Cerebellar cortex (tissue), 1 donor: ENCODE measurements at regions not wholly inside any gene's neighbourhood (a gene's known extent, or its start where the extent isn't known, plus 50 kb on each side); places are given as distances from the start of the nearest gene placed in this dataset.
"Not testable (repeated sequence)": the region's sequence is repeated elsewhere in the genome, so short reads cannot be mapped to it uniquely, and the experiment has no call there.

Experiments
- DNase-seq: peaks from one replicate; pipeline ENCODE4 v3.0.0-alpha.2; 2015; ENCODE audit warnings: low spot score

DNA sequence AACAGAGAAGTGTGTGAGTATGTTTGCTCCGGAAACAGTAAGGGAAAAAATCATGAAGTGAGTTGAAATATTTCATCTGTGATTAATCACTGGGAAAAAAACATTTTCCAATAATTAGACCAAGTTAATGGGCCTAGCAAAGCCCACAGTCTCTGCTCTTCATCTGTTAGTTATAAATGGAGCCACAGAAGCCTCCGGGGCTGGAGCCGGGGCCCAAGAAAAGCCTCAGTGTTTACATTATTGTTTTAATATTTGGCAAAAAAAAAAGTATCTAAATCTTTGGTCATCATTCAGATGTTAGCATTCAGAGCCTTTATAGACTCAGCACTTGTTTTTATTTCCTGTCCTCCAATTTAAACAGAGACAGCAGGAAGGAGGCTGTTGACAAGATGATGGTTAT, 115.0 kb downstream of the UBE2U start:
- no peak for DNase-seq

GRCh38 chr1:64320007-64320406, 116.6 kb downstream of the UBE2U start:
- no peak for DNase-seq

GRCh38 chr1:64320470-64320869, 117.0 kb downstream of the UBE2U start:
- DNase-seq = no peak

DNA sequence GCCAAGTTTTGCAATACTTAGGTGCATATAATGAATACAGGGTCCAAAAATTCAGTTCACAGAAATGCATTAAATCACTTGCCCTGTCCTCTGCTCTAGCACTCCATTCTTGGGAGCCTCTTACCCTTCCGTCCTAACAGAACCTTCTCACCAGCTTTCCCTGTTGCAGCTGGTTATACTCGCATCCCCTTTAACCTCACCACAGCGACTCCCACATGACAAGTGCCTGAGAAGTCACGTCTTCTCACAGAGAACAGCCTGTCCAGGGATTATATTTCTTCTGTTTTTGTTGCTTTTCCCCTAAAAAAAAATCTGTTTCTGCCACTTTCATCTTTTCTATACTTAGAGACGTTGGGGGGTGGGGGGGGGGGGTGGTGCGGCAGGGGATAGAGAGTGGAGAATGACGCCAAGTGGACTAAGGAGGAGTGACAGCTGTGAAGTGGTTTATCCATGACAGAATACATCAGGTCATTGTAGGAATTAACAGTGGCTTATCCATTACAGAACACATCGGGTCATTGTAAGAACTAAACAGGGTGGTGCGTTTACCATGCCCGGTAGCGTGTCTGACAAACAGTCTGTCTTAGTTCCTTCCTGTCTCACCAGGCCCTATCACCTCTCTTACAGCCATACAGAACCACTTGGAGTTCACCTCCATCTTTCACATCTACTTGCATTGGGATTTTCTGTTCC, 117.6 kb downstream of the UBE2U start:
- DNase-seq = no peak

GRCh38 chr1:64323054-64323453, 119.6 kb downstream of the UBE2U start:
- no peak for DNase-seq

- DNase-seq = no peak
These were observed 120.5 kb downstream of the UBE2U start for GRCh38 chr1:64323882-64324281.

DNA sequence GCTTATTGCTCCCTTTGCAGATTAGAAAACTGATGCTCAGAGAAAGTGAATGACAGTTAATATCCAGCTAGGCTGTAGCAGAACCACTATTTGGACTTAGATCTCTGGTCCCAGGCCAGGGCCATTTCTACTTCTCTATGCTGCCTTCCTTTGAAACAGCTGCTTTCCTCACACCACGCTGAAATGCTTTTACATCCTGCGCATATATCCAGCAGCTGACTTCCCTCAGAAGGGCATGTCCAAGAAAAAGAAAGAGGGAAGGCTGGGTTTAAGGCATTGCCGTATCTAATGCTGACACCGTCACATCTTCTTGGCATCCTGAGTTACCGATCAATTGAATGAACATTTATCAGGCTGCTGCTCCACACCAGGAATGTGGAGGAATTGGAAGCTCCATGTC, 122.4 kb downstream of the UBE2U start:
- no peak for DNase-seq

GRCh38 chr1:64327119-64327518, 123.7 kb downstream of the UBE2U start:
- DNase-seq = no peak

- DNase-seq = no peak
These were observed 124.8 kb downstream of the UBE2U start for GRCh38 chr1:64328193-64328592.

DNA sequence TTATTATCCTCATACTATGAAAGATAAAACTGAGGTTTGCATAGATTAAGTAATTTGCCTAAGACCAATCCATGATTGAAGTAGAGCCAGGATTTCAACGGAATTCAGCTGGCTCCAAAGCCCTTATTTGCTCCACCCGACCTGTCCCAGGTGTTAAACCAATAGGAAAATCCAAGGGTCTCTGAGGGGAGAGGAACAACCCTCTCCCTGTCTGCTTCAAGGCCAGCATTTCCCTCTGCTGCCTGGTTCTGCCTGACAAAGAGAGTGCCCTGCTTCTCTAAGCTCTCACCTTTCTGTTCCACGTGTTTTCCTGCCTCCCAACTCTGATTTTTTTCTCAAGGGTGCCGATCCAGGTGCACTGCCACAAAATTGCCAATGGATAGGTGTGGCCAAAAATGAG, 127.4 kb downstream of the UBE2U start:
- no peak for DNase-seq

DNA sequence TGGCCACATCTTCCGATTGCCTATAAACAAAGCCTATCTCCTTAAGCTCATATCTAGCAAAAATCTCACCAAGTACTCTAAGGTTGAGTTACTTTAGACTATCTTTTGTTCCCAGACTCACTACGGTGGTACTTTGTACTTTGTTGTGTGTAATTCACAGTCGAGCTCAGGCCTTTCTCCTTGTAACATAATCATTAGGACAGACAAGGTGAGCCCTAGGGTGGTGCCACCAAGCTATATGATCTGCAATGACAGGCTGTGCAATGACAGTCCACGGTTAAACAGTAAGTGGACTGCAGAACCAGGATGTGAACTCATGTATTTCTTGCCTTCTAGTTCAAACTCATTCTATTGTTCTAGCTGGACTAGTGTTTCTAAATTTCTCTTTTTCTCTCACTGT, 132.2 kb downstream of the UBE2U start:
- DNase-seq = no peak

GRCh38 chr1:64337475-64337874, 132.5 kb upstream of the CACHD1 start:
- DNase-seq = no peak

GRCh38 chr1:64337926-64338325, 132.0 kb upstream of the CACHD1 start:
- DNase-seq = no peak

DNA sequence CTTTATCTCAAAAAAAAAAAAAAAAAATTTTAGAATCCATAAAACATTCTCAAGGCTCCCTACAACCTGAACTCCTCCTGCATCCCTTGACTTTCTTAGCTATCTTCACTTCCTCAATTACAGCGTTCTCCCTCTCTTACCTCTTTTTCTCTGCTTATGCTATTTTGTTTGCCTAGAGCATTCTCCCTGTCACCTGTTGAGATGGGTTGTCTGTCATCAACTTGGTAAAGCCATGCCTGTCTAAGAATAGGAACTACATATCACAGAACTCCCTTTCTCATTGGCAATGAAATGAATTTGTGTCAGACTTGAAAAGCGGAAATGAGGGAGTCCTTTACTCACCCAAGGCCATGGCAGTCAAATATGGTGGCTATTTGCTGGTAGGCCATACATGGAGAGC, 129.6 kb upstream of the CACHD1 start:
- DNase-seq = no peak

DNA sequence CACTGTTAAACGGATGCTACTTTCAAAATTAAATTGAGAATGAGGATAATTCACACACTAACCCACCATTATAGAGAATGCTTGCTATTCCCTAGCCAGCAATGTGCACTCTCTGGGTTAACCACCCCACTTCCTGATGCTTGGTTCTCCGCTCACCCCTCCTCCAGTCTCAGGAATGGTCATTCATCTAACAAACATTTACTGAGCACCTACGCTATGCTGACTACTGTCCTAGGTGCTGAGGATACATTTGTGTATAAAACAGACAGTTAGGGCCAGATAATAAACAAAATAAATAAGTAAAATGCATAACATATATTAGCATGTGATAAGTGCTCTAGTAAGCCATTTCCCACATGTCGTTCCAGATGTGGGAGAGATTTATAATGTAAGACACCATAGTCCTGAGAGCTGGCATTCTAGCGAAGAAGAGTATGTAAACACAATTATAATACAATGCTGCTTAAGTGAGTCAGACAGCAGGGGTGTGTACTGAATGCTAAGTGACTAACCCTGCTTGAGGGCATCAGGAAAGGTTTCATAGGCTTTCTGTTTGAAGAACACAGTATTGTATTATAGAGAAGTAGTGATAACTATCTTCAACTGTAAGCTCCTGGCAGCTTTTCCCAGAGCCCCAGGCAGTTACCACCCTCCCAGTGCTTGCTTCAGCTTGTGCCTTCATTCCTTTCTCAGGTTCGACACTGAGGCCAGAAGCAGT, 126.7 kb upstream of the CACHD1 start:
- no peak for DNase-seq

- no peak for DNase-seq
These were observed 126.1 kb upstream of the CACHD1 start for GRCh38 chr1:64343823-64344190.

DNA sequence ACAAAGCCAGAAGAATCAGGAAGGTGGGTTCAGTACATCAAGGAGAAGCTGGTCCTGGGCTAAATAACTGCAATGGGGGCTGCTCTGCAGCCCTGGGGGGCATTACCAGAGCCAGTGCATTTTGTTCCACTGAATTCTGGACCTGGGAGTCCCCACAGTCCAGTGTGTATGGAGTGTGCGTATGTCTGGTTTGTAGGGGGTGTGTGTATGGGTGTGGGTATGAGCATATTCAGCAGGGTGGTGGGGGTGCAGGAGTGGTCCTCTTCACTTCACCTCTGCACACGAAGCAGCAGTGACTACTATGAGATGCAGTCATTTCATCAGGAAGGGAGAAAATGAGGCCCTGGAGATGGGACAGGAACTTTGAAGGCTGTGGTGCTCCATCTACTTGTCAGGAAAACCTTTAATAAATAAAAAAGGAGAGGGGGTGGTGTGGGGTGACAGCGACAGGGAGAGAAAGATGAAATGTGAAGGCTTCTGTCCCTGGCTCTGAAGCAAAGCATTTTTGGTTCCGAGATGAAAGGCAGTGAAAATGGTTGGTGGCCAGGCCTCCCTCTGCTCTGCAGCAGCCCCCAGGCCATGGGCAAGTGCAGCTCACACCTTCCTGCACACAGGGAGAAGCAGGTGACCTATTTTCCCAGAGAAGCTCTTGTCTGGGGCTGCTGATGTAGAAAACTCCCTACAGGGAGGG, 121.5 kb upstream of the CACHD1 start:
- DNase-seq = no peak

DNA sequence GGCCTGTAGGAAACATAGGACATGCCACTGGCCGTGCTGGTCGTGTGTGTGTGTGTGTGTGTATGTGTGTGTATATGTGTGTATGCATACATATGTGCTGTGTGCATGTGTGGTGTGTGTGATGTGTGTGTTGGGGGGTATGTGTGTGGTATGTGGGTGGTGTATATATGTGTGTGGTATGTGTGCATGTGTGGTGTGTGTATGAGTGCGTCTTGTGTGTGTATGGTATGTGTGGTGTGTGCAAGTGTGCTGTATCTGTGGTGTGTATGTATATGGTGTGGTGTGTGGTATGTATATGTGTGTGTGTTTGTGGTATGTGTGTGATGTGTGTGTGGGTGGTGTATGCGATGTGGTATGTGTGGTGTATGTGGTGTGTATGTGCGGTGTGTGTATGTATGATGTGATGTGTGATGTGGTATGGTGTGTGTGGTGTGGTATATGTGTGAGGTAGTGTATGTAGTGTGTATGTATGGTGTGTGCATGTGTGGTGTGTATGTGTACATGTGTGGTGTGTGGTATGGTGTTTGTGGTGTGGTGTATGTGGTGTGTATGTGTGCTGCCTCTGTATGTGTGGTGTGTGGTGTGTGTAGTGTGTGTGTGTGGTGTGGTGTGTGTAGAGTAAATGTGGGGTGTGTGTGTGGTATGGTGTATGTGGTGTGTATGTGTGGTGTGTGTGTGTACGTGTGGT, 120.8 kb upstream of the CACHD1 start:
- no peak for DNase-seq

DNA sequence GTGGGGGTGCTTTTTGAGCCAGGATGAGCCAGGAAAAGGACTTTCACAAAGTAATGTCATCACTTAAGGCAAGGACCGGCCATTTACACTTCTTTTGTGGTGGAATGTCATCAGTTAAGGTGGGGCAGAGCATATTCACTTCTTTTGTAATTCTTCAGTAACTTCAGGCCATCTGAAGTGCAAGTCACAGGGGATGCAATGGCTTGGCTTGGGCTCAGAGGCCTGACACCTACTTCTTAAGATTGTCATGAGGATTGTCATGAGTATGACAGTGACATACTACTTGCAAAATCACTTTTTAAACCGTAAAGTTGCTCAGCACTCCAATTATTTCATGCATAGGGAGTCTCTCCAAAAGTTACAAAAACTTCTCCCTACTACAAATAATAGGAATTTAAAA, 114.4 kb upstream of the CACHD1 start:
- DNase-seq = not testable (repeated sequence)

DNA sequence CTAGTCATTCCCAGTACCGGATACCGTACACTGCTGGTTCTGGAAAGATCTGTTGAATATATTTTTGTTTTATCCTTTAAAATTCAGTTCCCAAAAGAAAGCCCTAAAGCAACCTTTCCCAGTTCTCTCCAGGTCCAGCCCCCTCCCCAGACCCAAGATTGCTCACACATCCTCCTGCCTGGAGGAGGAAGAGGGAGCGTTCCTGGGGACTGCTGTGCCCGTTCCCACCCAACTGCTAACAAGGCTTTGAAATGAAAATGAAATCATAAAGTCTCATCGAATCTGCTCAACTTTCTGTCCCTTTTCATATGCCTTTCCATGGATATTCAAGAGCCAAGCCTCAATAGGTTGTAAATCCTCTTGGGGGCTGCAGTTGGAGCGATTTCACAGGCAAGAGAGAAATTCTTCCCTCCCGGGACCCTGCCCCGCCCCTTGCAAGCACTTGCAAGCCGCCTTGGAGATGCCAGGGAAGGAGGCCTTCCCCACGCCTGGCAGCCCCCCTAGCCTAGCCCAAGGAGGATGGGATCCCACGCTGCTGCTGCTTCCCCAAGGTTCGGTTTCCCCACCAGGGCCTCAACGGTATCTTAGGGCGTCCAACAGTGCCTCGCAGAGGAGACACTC, 113.2 kb upstream of the CACHD1 start:
- DNase-seq = no peak

DNA sequence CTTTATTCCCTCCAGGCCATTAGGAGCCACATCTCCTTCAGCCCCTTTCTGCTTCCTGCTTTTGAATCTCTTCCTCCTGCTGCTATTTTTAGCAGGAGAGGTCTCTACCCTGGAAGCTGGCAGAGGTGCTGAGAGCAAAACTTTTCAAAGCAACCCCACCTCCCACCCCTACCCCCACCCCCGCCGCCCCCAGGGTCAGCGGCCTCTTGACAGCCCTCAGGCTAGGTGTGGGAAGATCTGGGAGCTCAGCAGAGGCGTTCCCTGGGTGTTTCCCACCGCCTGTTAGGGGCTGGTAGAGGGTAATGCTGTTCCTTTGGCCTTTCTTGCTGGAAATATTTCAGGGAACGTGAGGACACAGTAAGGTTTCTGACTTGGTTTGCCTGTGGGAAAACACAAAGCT, 112.5 kb upstream of the CACHD1 start:
- no peak for DNase-seq

DNA sequence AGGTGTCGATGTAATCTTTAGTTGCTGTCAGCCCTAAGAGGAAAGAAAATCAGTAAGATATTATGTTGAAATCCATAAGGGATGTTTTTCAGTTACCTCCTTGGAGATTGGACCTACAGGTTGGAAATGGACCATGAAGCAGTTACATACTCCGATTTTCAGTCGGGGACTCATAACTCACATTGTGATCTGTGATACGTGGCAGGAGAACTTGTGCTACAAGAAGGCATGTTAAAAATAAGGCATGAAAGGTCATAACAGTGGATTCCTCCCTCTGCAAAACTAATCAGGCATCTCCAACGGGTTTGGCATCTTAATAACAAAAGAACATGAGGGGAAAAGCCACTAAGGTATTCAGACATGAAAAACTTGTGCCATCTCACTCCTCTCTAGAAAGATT, 111.2 kb upstream of the CACHD1 start:
- no peak for DNase-seq
